PC-3 (cell line): ENCODE measurements at regions not wholly inside any gene's neighbourhood (a gene's known extent, or its start where the extent isn't known, plus 50 kb on each side); places are given as distances from the start of the nearest gene placed in this dataset.
A peak's percentile ranks its signal among the peaks of the same experiment; 100 is the strongest.

Source experiments
- ATAC-seq: fragments of 200-7000 bp; cut with Tn5 transposase; 2 replicates; pipeline ENCODE4 v1.9.1; 2020; ENCODE audit warnings: mild to moderate bottlenecking, moderate library complexity
- BruUV-seq: library from RNA; stranded (reverse); fragments of 400-500 nt; replicated peaks from 2 replicates; lab custom pipeline; 2021; lab: Mats Ljungman, UMichigan
- CTCF ChIA-PET: fragments of 300-600 bp; sonication (Branson Sonifier 250); formaldehyde crosslinking; loops from one replicate; lab custom pipeline; 2022; ENCODE audit warnings: antibody characterized with exemption; lab: Charles Lee
- POLR2A ChIA-PET: fragments of 300-600 bp; sonication (Branson Sonifier 250); formaldehyde crosslinking; loops from one replicate; lab custom pipeline; 2022; ENCODE audit warnings: antibody characterized with exemption; ENCODE audit not compliant: unreplicated experiment; lab: Charles Lee
- DNase-seq: peaks from one replicate; pipeline ENCODE4 v3.0.0-alpha.2; 2015
- H2AFZ ChIP-seq: fragments of 300-600 bp; sonication (generic); 2 replicates; pipeline ENCODE4 v1.6.0; 2016; ENCODE audit warnings: antibody characterized with exemption, low read length
- H3F3A ChIP-seq: fragments of 300-600 bp; sonication (generic); one replicate; pipeline ENCODE4 v1.6.0; 2017; ENCODE audit warnings: antibody characterized with exemption, low read length, control low read depth, mild to moderate bottlenecking; ENCODE audit not compliant: unreplicated experiment
- H3K27ac ChIP-seq: fragments of 300-600 bp; sonication (generic); 2 replicates; pipeline ENCODE4 v1.5.1; 2016; ENCODE audit warnings: mild to moderate bottlenecking, low read length
- H3K27me3 ChIP-seq: fragments of 300-600 bp; sonication (generic); 2 replicates; pipeline ENCODE4 v1.6.1; 2016; ENCODE audit warnings: low read length, mixed read lengths
- H3K36me3 ChIP-seq: fragments of 300-600 bp; sonication (generic); 2 replicates; pipeline ENCODE4 v1.6.1; 2016; ENCODE audit warnings: low read depth, mixed run types, low read length, mixed read lengths
- H3K4me1 ChIP-seq: fragments of 300-600 bp; sonication (generic); 2 replicates; pipeline ENCODE4 v1.5.1; 2016; ENCODE audit warnings: low read length; ENCODE audit not compliant: insufficient read depth
- H3K4me2 ChIP-seq: fragments of 300-600 bp; sonication (generic); 2 replicates; pipeline ENCODE4 v1.6.0; 2016; ENCODE audit warnings: low read length
- H3K4me3 ChIP-seq: fragments of 300-600 bp; sonication (generic); 2 replicates; pipeline ENCODE4 v1.5.1; 2016; ENCODE audit warnings: mild to moderate bottlenecking, low read length, mixed read lengths
- H3K79me2 ChIP-seq: fragments of 300-600 bp; sonication (generic); 2 replicates; pipeline ENCODE4 v1.6.1; 2017; ENCODE audit warnings: low read length, mixed read lengths
- H3K9ac ChIP-seq: fragments of 300-600 bp; sonication (generic); 2 replicates; pipeline ENCODE4 v1.6.0; 2016; ENCODE audit warnings: mild to moderate bottlenecking, low read length
- H3K9me2 ChIP-seq: fragments of 300-600 bp; sonication (generic); replicated peaks from 2 replicates; pipeline ENCODE4 v1.6.1; 2016; ENCODE audit warnings: mixed run types, low read length, mixed read lengths
- H3K9me3 ChIP-seq: fragments of 300-600 bp; sonication (generic); 2 replicates; pipeline ENCODE4 v1.6.1; 2016; ENCODE audit warnings: low read length, mixed read lengths
- H4K20me1 ChIP-seq: fragments of 300-600 bp; sonication (generic); 2 replicates; pipeline ENCODE4 v1.6.1; 2016; ENCODE audit warnings: low read length, mixed read lengths
- EZH2 ChIP-seq: fragments of 300-600 bp; sonication (generic); IDR thresholded peaks from one replicate; pipeline ENCODE4 v1.6.1; 2017; ENCODE audit warnings: antibody characterized with exemption, mild to moderate bottlenecking, low read length; ENCODE audit not compliant: unreplicated experiment
- EZH2phosphoT487 ChIP-seq: fragments of 300-600 bp; sonication (generic); IDR thresholded peaks from 2 replicates; pipeline ENCODE4 v1.6.1; 2018; ENCODE audit warnings: mild to moderate bottlenecking, antibody characterized with exemption, low read length, borderline replicate concordance
- intact Hi-C: fragments of 100-400 bp; cut with micrococcal nuclease; formaldehyde crosslinking; loops from 2 replicates; pipeline ENCODE4 v1.9.0; 2023
- TF ChIP-seq, protein P1 (sequence below): fragments of 300-600 bp; sonication (generic); conservative IDR thresholded peaks from 2 replicates; pipeline ENCODE4 v1.5.1; 2017; ENCODE audit warnings: antibody characterized with exemption, low read depth, mild to moderate bottlenecking, low read length

DNA sequence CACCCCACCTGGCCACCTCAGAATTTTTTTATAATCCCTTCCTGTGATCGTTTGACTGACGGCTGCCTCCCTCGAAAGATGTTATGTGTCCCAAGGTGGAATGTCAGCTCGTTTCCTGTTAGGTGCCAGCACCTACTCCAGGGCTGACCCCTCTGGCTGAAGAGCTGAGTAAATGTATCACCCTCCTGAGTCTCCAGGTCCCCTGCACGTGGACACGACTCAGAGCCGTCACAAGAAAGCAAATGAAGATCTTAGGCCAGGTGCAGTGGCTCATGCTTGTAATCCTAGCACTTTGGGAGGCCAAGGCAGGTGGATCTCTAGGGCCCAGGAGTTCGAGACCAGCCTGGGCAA, 273.2 kb downstream of the C16orf95 start:
- TF ChIP-seq EZH2phosphoT487 (no peak), EZH2 (no peak)
- TF ChIP-seq, protein P1, sequence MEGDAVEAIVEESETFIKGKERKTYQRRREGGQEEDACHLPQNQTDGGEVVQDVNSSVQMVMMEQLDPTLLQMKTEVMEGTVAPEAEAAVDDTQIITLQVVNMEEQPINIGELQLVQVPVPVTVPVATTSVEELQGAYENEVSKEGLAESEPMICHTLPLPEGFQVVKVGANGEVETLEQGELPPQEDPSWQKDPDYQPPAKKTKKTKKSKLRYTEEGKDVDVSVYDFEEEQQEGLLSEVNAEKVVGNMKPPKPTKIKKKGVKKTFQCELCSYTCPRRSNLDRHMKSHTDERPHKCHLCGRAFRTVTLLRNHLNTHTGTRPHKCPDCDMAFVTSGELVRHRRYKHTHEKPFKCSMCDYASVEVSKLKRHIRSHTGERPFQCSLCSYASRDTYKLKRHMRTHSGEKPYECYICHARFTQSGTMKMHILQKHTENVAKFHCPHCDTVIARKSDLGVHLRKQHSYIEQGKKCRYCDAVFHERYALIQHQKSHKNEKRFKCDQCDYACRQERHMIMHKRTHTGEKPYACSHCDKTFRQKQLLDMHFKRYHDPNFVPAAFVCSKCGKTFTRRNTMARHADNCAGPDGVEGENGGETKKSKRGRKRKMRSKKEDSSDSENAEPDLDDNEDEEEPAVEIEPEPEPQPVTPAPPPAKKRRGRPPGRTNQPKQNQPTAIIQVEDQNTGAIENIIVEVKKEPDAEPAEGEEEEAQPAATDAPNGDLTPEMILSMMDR = no peak
- H3K27me3 ChIP-seq = no peaks in the 10 kb centered on the region
- peak; percentile 60 for ATAC-seq
- intact Hi-C loops = no loop called here
- H3K27ac ChIP-seq = no peak overlapping the region
- no peak overlapping the region for H3K9ac ChIP-seq
- peak; percentile 37 for DNase-seq
- H3K9me3 ChIP-seq = no peaks in the 10 kb centered on the region
- BruUV-seq = no TSS peak
- peak overlapping the region; percentile 37; the same call in 1 of the 2 replicates for H2AFZ ChIP-seq
- H4K20me1 ChIP-seq = no peaks in the 10 kb centered on the region
- H3F3A ChIP-seq = no peaks in the 10 kb centered on the region
- no peak overlapping the region for H3K4me3 ChIP-seq
- H3K4me1 ChIP-seq = 0 out of 2 replicates have a peak, but pooled peaks cover 7% of the 10 kb centered on the region
- ChIA-PET CTCF (interaction anchor here (1.2 to 1.3 kb wide), 2 partner anchors 18 to 479 kb away, joined by 3 to 4 read pairs; no protein-coding TSS in a partner anchor), POLR2A (no interaction called here)
- no peaks in the 10 kb centered on the region for H3K9me2 ChIP-seq
- peak overlapping the region; percentile 19; the same call in 1 of the 2 replicates for H3K4me2 ChIP-seq
- H3K79me2 ChIP-seq = no peaks in the 10 kb centered on the region
- H3K36me3 ChIP-seq = no peaks in the 10 kb centered on the region

DNA sequence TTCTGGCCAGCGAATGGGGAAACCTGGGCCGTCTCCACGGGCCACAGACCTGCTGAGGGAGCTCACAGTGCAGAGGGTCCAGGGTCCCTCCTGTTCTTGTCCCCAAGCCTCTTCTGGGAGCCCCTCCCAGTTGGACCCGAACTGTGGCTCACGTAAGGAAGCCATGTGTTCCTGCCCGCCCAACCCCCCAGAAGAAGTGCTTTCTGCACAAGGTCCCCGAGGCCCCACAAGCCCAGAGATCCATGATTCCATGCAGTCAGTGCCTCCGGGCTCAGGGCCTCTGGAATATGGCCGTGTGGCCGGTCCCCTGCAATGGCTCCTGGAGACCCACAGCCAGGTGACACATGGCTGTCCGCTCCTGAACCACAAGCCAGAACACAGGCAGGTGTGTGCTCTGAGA, 272.4 kb downstream of the C16orf95 start:
- Histone ChIP-seq H3K4me1 (0 out of 2 replicates have a peak, but pooled peaks cover 7% of the 10 kb centered on the region), H3K36me3 (no peaks in the 10 kb centered on the region), H3K4me3 (no peak overlapping the region), H3K9me2 (no peaks in the 10 kb centered on the region), H2AFZ (no peak overlapping the region), H3K9ac (no peak overlapping the region), H3K27me3 (no peaks in the 10 kb centered on the region), H3K4me2 (no peak overlapping the region), H3K79me2 (no peaks in the 10 kb centered on the region), H3F3A (no peaks in the 10 kb centered on the region), H3K9me3 (no peaks in the 10 kb centered on the region), H3K27ac (no peak overlapping the region), H4K20me1 (no peaks in the 10 kb centered on the region)
- intact Hi-C loops = no loop called here
- ATAC-seq (no peak), DNase-seq (no peak)
- CTCF ChIA-PET = no interaction called here
- BruUV-seq = no TSS peak
- no peak for TF ChIP-seq EZH2
- no peak for TF ChIP-seq EZH2phosphoT487
- TF ChIP-seq, protein P1 = no peak
- POLR2A ChIA-PET = no interaction called here

DNA sequence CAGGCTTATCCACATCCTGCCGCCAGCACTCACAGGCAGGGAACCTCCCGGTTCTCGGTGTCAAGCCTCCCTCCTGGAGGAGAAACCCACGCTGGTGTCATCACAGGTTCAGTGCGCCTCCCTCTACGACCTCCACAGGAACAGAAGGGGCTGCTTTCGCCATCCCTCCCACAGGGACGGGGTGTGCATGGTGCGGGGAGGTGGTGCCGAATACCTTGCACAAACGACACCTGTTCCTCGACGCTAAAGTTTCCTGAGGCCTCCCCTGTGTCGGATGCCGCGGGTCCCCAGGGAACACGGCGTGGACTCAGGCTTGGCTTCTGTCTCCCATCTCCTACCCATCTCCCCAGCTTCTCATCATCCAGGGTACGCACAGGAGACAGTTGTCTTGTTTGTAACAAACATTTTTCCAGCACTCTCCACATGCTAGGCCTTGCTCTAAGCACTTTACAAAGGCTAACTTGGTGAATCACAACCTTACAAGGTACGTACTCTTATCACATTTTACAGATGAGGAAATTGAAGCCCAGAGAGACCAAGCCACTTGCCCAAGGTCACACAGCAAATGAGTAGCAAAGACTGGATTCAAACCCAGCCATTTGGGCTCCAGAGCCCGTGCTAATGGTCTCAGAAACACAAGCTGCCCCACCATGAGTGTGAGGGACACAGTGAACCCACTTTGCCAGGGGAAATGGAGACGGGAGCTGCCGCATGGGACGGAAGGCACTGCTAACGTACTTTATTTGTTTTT, 271.6 kb downstream of the C16orf95 start:
- H3K27me3 ChIP-seq = no peaks in the 10 kb centered on the region
- CTCF ChIA-PET = no interaction called here
- DNase-seq = no peak

More for the DNA sequence above, 271.6 kb downstream of the C16orf95 start:
- Histone ChIP-seq H3K36me3 (no peaks in the 10 kb centered on the region), H3K27ac (no peak overlapping the region), H3K9ac (no peak overlapping the region), H3K9me3 (no peaks in the 10 kb centered on the region), H3F3A (no peaks in the 10 kb centered on the region), H2AFZ (no peak overlapping the region), H3K4me1 (0 out of 2 replicates have a peak, but pooled peaks cover 7% of the 10 kb centered on the region), H3K79me2 (no peaks in the 10 kb centered on the region), H3K4me3 (no peak overlapping the region), H3K9me2 (no peaks in the 10 kb centered on the region), H3K4me2 (no peak overlapping the region), H4K20me1 (no peaks in the 10 kb centered on the region)
- no TSS peak for BruUV-seq
- ATAC-seq = no peak
- intact Hi-C loops = no loop called here
- POLR2A ChIA-PET = no interaction called here
- TF ChIP-seq, protein P1 = no peak
- TF ChIP-seq EZH2phosphoT487 (no peak), EZH2 (no peak)
